T47D (cell line): ENCODE measurements at regions not wholly inside any gene's neighbourhood (a gene's known extent, or its start where the extent isn't known, plus 50 kb on each side); places are given as distances from the start of the nearest gene placed in this dataset.

ENCODE experiments used
- DNase-seq, 2 experiments: peaks; one replicate each; pipeline versions ENCODE4 v3.0.0 to v3.0.0-alpha.2; 2011 to 2012; ENCODE audit warnings: low read depth in 1 of 2, low spot score in 1 of 2
- JUND ChIP-seq: IDR thresholded peaks from 2 replicates; pipeline ENCODE4 v1.6.1; 2012; ENCODE audit warnings: low read depth
- in situ Hi-C: cut with HindIII; loops from 2 replicates; pipeline ENCODE4 v1.10.0; 2016; ENCODE audit warnings: low sequenced_read_pairs, low pct_unique_long_range_greater_than_20kb

- in situ Hi-C loops = no loop called here
- no peak for TF ChIP-seq JUND
- DNase-seq = peak; percentile 67
Measured at GRCh38 chr1:34597877-34598514, 156.9 kb upstream of the GJB5 start.

GRCh38 chr1:34602907-34603306, 151.9 kb upstream of the GJB5 start:
- DNase-seq = no peak
- in situ Hi-C loops = no loop called here
- no peak for TF ChIP-seq JUND

GRCh38 chr1:34603594-34603993, 151.3 kb upstream of the GJB5 start:
- in situ Hi-C loops = no loop called here
- no peak for DNase-seq
- TF ChIP-seq JUND = no peak

GRCh38 chr1:34606504-34606903, 148.3 kb upstream of the GJB5 start:
- no peak for TF ChIP-seq JUND
- in situ Hi-C loops = no loop called here
- no peak for DNase-seq

- no peak for DNase-seq
- in situ Hi-C loops = no loop called here
- TF ChIP-seq JUND = no peak
Measured at GRCh38 chr1:34610063-34610462, 144.8 kb upstream of the GJB5 start.

- TF ChIP-seq JUND = no peak
- in situ Hi-C loops = no loop called here
- DNase-seq = no peak
Measured at GRCh38 chr1:34611571-34611970, 143.3 kb upstream of the GJB5 start.

GRCh38 chr1:34612091-34612827, 142.6 kb upstream of the GJB5 start:
- in situ Hi-C loops = no loop called here
- DNase-seq = no peak
- no peak for TF ChIP-seq JUND

- DNase-seq = no peak
- TF ChIP-seq JUND = no peak
- in situ Hi-C loops = no loop called here
Measured at GRCh38 chr1:34617321-34618118, 137.3 kb upstream of the GJB5 start.

GRCh38 chr1:34618381-34618780, 136.5 kb upstream of the GJB5 start:
- in situ Hi-C loops = no loop called here
- no peak for DNase-seq
- TF ChIP-seq JUND = no peak

- in situ Hi-C loops = no loop called here
- TF ChIP-seq JUND = no peak
- DNase-seq = no peak
Measured at GRCh38 chr1:34619256-34619655, 135.6 kb upstream of the GJB5 start.

GRCh38 chr1:34621916-34622315, 132.9 kb upstream of the GJB5 start:
- DNase-seq = no peak
- in situ Hi-C loops = no loop called here
- no peak for TF ChIP-seq JUND

- TF ChIP-seq JUND = no peak
- DNase-seq = no peak
- in situ Hi-C loops = no loop called here
Measured at GRCh38 chr1:34625521-34626015, 129.3 kb upstream of the GJB5 start.

- DNase-seq = no peak
- in situ Hi-C loops = no loop called here
- no peak for TF ChIP-seq JUND
Measured at GRCh38 chr1:34627465-34628240, 127.2 kb upstream of the GJB5 start.
